GM20000 (cell line): ENCODE measurements at regions not wholly inside any gene's neighbourhood (a gene's known extent, or its start where the extent isn't known, plus 50 kb on each side); places are given as distances from the start of the nearest gene placed in this dataset.

Source experiments
- DNase-seq: peaks from one replicate; pipeline ENCODE4 v3.0.0; 2012; ENCODE audit warnings: low spot score
- CTCF ChIP-seq: IDR thresholded peaks from 2 replicates; pipeline ENCODE4 v1.5.1; 2012; ENCODE audit warnings: mild to moderate bottlenecking, control low read depth; ENCODE audit errors: extremely low read depth, missing control alignments

GRCh38 chr13:107450931-107451330 lies 764.4 kb downstream of the LIG4 start:
- DNase-seq: no peak
- TF ChIP-seq CTCF: no peak

- no peak for DNase-seq
- TF ChIP-seq CTCF: no peak
Measured at GRCh38 chr13:107450431-107450830, 764.9 kb downstream of the LIG4 start.

- DNase-seq: no peak
- no peak for TF ChIP-seq CTCF
Measured at GRCh38 chr13:107447591-107447990, 767.7 kb downstream of the LIG4 start.

- no peak for TF ChIP-seq CTCF
- DNase-seq: no peak
Measured at GRCh38 chr13:107441279-107441678, 774.1 kb downstream of the LIG4 start.

- no peak for TF ChIP-seq CTCF
- no peak for DNase-seq
Measured at GRCh38 chr13:107438251-107438650, 777.1 kb downstream of the LIG4 start.

- no peak for TF ChIP-seq CTCF
Measured at GRCh38 chr13:107434347-107434746, 781.0 kb downstream of the LIG4 start.

GRCh38 chr13:107427536-107427935 lies 787.8 kb downstream of the LIG4 start:
- DNase-seq: no peak
- TF ChIP-seq CTCF: no peak

More at GRCh38 chr13:107434347-107434746, 781.0 kb downstream of the LIG4 start:
- no peak for DNase-seq
